ENCODE measurements at regions not wholly inside any gene's neighbourhood (a gene's known extent, or its start where the extent isn't known, plus 50 kb on each side); places are given as distances from the start of the nearest gene placed in this dataset.

GRCh38 chr2:64831977-64832328 lies 157.2 kb upstream of the SLC1A4 start:
- TF ChIP-seq, protein P1, sequence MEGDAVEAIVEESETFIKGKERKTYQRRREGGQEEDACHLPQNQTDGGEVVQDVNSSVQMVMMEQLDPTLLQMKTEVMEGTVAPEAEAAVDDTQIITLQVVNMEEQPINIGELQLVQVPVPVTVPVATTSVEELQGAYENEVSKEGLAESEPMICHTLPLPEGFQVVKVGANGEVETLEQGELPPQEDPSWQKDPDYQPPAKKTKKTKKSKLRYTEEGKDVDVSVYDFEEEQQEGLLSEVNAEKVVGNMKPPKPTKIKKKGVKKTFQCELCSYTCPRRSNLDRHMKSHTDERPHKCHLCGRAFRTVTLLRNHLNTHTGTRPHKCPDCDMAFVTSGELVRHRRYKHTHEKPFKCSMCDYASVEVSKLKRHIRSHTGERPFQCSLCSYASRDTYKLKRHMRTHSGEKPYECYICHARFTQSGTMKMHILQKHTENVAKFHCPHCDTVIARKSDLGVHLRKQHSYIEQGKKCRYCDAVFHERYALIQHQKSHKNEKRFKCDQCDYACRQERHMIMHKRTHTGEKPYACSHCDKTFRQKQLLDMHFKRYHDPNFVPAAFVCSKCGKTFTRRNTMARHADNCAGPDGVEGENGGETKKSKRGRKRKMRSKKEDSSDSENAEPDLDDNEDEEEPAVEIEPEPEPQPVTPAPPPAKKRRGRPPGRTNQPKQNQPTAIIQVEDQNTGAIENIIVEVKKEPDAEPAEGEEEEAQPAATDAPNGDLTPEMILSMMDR (IDR thresholded peaks at IDR 0.05; ENCODE audit: low read depth, low read length), result no peak
- no peak overlapping the region for H3K4me3 ChIP-seq (replicated peaks in 1 of 2; ENCODE audit: low read depth in 2 of 2, low read length in 2 of 2)
- DNase-seq (ENCODE audit: low read depth in 2 of 2), result no peak

DNA sequence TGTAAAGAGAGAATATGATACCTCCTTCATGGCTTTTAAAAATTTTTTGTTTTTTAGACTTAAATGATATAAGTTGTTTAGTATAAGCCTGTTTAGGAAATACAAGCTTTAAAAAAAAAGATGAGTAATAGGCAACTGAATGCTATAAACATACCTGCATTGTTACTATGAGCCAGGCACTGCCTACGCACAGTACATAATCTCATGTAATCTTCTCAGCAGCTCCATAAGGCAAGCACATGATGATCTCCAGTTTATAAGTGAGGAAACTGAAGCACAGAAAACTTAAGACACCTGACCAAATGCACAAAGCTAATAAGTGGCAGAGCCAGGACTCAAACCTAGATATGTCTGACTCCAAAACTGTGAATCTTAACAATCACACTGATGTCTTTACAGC lies 156.3 kb upstream of the SLC1A4 start:
- DNase-seq (ENCODE audit: low read depth in 2 of 2), result peak in 1 of 2 donors; percentile 18
- TF ChIP-seq, protein P1 (IDR thresholded peaks at IDR 0.05; ENCODE audit: low read depth, low read length), result no peak
- H3K4me3 ChIP-seq (replicated peaks in 1 of 2; ENCODE audit: low read depth in 2 of 2, low read length in 2 of 2), result no peak overlapping the region

DNA sequence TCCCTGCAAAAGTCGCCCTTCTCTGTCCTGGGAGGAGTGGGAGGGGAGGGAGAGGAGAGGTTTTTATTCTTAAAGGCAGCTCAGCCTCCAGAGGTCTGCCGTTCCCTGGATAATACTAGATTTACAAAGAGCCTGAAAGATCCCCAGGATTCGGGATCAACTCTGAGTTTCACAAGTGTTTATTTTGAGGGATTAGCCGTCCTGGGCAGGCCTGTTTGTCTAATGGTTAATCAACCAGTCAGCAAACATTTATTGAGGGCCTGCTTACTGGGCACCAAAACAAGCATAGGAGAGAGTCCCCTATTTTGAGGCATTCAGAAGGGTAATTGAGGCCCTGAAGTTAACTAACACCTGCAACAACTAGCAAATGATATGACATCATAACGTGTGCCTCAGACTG lies 152.6 kb upstream of the SLC1A4 start:
- DNase-seq (ENCODE audit: low read depth in 2 of 2), result no peak
- no peak overlapping the region for H3K4me3 ChIP-seq (replicated peaks in 1 of 2; ENCODE audit: low read depth in 2 of 2, low read length in 2 of 2)
- TF ChIP-seq, protein P1 (IDR thresholded peaks at IDR 0.05; ENCODE audit: low read depth, low read length), result no peak

DNA sequence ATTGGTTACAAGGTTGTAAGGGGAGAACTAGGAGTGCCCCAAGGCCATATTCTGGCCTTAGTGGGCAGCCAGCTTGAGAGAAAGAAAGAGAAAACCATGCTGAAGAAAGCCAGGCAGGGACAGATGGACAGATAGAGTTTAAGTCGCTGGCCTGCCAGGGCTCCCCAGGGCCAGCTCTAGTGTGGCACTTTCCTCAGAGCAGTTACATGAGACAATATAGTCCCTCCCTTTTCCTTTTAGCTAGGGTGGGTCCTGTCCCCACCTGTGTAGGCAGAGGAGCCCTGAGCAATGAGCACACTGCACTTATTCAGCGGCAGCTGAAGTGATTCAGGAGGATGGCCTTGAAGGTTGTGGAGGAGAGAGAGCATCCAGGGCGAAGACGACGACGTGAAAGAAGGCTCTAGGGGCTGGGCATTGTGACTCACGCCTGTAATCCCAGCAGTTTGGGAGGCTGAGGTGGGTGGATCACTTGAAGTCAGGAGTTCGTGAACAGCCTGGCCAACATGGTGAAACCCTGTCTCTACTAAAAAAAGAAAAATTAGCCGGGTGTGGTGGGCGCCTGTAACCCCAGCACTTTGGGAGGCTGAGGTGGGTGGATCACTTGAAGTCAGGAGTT lies 152.0 kb upstream of the SLC1A4 start:
- H3K4me3 ChIP-seq (replicated peaks in 1 of 2; ENCODE audit: low read depth in 2 of 2, low read length in 2 of 2), result no peak overlapping the region
- peak; percentile 35 to 85 for DNase-seq (ENCODE audit: low read depth in 2 of 2)
- TF ChIP-seq, protein P1 (IDR thresholded peaks at IDR 0.05; ENCODE audit: low read depth, low read length), result no peak

- H3K4me3 ChIP-seq (replicated peaks in 1 of 2; ENCODE audit: low read depth in 2 of 2, low read length in 2 of 2), result no peak overlapping the region
- TF ChIP-seq, protein P1 (IDR thresholded peaks at IDR 0.05; ENCODE audit: low read depth, low read length), result no peak
Observed at GRCh38 chr2:64837925-64838641, 151.1 kb upstream of the SLC1A4 start.

GRCh38 chr2:64838817-64839216 lies 150.4 kb upstream of the SLC1A4 start:
- peak; percentile 80 to 94 for DNase-seq (ENCODE audit: low read depth in 2 of 2)
- TF ChIP-seq, protein P1 (IDR thresholded peaks at IDR 0.05; ENCODE audit: low read depth, low read length), result no peak
- no peak overlapping the region for H3K4me3 ChIP-seq (replicated peaks in 1 of 2; ENCODE audit: low read depth in 2 of 2, low read length in 2 of 2)

More at GRCh38 chr2:64837925-64838641, 151.1 kb upstream of the SLC1A4 start:
- DNase-seq (ENCODE audit: low read depth in 2 of 2), result peak; percentile 44 to 50

Measured in cardiac fibroblast (primary cell).